ENCODE measurements at regions not wholly inside any gene's neighbourhood (a gene's known extent, or its start where the extent isn't known, plus 50 kb on each side); places are given as distances from the start of the nearest gene placed in this dataset.

DNA sequence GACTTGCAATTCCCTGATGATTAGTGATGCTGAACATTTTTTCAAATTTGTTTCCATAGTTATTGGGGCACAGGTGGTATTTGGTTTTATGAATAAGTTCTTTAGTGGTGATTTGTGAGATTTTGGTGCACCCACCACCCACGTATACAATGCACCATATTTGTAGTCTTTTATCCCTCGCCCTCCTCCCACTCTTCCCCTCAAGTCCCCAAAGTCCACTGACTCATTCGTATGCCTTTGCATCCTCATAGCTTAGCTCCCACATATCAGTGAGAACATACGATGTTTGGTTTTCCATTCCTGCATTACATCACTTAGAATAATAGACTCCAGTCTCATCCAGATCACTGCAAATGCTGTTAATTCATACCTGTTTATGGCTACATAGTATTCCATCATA is 167.3 kb downstream of the MYLK4 start:
- no peak for ATAC-seq
- BruUV-seq (replicated peaks) = no TSS peak
- no peak for DNase-seq (ENCODE audit: low read depth, low spot score)
- no peaks in the 10 kb centered on the region for H3K79me2 ChIP-seq (ENCODE audit: insufficient read depth, low read length)
- ChIA-PET RAD21 (ENCODE audit: low non-redundant PET in 1 of 2, low total read pairs in 2 of 2, uncharacterized antibody in 2 of 2, unreplicated experiment in 2 of 2) (no interaction called here), POLR2A (no interaction called here), CTCF (no interaction called here)
- TF ChIP-seq POLR2A (IDR thresholded peaks at IDR 0.05; ENCODE audit: borderline replicate concordance, extremely low read depth, insufficient read depth, insufficient read length) (no peak), ZNF274 (IDR thresholded peaks at IDR 0.05; ENCODE audit: low read depth, low read length) (no peak), CBX3 (IDR thresholded peaks at IDR 0.05; ENCODE audit: low read depth) (no peak), RAD21 (IDR thresholded peaks at IDR 0.05; ENCODE audit: low read depth) (no peak), EZH2 (IDR thresholded peaks at IDR 0.05) (no peak), JUND (IDR thresholded peaks at IDR 0.05) (no peak)
- TF ChIP-seq, protein P1, sequence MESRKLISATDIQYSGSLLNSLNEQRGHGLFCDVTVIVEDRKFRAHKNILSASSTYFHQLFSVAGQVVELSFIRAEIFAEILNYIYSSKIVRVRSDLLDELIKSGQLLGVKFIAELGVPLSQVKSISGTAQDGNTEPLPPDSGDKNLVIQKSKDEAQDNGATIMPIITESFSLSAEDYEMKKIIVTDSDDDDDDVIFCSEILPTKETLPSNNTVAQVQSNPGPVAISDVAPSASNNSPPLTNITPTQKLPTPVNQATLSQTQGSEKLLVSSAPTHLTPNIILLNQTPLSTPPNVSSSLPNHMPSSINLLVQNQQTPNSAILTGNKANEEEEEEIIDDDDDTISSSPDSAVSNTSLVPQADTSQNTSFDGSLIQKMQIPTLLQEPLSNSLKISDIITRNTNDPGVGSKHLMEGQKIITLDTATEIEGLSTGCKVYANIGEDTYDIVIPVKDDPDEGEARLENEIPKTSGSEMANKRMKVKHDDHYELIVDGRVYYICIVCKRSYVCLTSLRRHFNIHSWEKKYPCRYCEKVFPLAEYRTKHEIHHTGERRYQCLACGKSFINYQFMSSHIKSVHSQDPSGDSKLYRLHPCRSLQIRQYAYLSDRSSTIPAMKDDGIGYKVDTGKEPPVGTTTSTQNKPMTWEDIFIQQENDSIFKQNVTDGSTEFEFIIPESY (IDR thresholded peaks at IDR 0.05; ENCODE audit: extremely low read depth, insufficient replicate concordance, low read length) = no peak
- H3K4me1 ChIP-seq (ENCODE audit: control insufficient read depth in 1 of 2, insufficient read depth in 2 of 2, low read length in 2 of 2) = peaks cover 0 to 12% of the 10 kb centered on the region in 2 experiments; a peak in 2 of 4 replicates
- no peaks in the 10 kb centered on the region for H4K20me1 ChIP-seq (ENCODE audit: insufficient read depth)
- no peak overlapping the region for H3K9ac ChIP-seq (ENCODE audit: low read length)
- H3K36me3 ChIP-seq (ENCODE audit: control insufficient read depth in 1 of 2, insufficient read depth in 2 of 2, low read length in 2 of 2) = no peaks in the 10 kb centered on the region
- no peaks in the 10 kb centered on the region for H3K9me2 ChIP-seq (ENCODE audit: insufficient read depth)
- no peaks in the 10 kb centered on the region for H3K9me3 ChIP-seq (ENCODE audit: control insufficient read depth in 1 of 2, insufficient read depth in 1 of 2, low read depth in 1 of 2, low read length in 2 of 2)
- intact Hi-C loops (cut with micrococcal nuclease) = no loop called here
- no peak overlapping the region for H3K4me2 ChIP-seq (ENCODE audit: low read length)
- no peak overlapping the region for H3K4me3 ChIP-seq (replicated peaks in 1 of 2; ENCODE audit: low read depth in 1 of 2, low read length in 2 of 2)
- no peak overlapping the region for H2AFZ ChIP-seq (ENCODE audit: low read depth, low read length, poor library complexity, severe bottlenecking)
- H3K27me3 ChIP-seq (ENCODE audit: insufficient read depth, low read length) = no peaks in the 10 kb centered on the region
- H3K27ac ChIP-seq (ENCODE audit: low read depth, low read length) = no peak overlapping the region

DNA sequence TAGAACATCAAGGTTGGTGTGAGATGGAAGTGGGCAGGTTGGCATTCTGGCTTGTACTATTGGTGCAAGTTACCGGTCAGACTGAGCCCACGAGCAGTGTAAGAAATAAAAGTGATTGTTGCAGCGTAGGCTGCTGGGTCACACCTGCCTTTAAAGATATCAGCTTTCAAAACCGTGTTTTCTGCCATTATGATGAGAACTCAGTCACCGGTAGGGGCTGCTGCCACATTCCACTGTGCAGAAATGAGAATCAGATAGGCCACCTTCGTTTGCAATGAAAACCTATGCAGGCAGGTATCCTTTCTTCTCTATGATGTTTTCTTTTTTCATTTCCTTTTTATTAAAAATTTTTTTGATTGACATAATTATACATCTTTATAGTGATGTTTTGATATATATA is 168.5 kb downstream of the MYLK4 start:
- TF ChIP-seq POLR2AphosphoS5 (IDR thresholded peaks at IDR 0.05; ENCODE audit: low read depth, low read length) (no peak), FOSL1 (IDR thresholded peaks at IDR 0.05; ENCODE audit: low read depth) (no peak), CBX3 (IDR thresholded peaks at IDR 0.05; ENCODE audit: low read depth) (no peak), EZH2phosphoT487 (IDR thresholded peaks at IDR 0.05; ENCODE audit: borderline replicate concordance) (no peak)
- H3K4me2 ChIP-seq (ENCODE audit: low read length) = no peak overlapping the region
- intact Hi-C loops (cut with micrococcal nuclease) = no loop called here
- H3K9ac ChIP-seq (ENCODE audit: low read length) = no peak overlapping the region
- no peaks in the 10 kb centered on the region for H3K36me3 ChIP-seq (ENCODE audit: control insufficient read depth in 1 of 2, insufficient read depth in 2 of 2, low read length in 2 of 2)
- BruUV-seq (replicated peaks) = no TSS peak
- H3K4me3 ChIP-seq (replicated peaks in 1 of 2; ENCODE audit: low read depth in 1 of 2, low read length in 2 of 2) = no peak overlapping the region
- DNase-seq (ENCODE audit: low read depth, low spot score) (no peak), ATAC-seq (no peak)
- H3K9me2 ChIP-seq (ENCODE audit: insufficient read depth) = no peaks in the 10 kb centered on the region
- no peak overlapping the region for H3K27ac ChIP-seq (ENCODE audit: low read depth, low read length)
- peaks cover 0 to 15% of the 10 kb centered on the region in 2 experiments; a peak in 2 of 4 replicates for H3K4me1 ChIP-seq (ENCODE audit: control insufficient read depth in 1 of 2, insufficient read depth in 2 of 2, low read length in 2 of 2)
- ChIA-PET CTCF (no interaction called here), POLR2A (no interaction called here), RAD21 (ENCODE audit: low non-redundant PET in 1 of 2, low total read pairs in 2 of 2, uncharacterized antibody in 2 of 2, unreplicated experiment in 2 of 2) (no interaction called here)
- no peak overlapping the region for H2AFZ ChIP-seq (ENCODE audit: low read depth, low read length, poor library complexity, severe bottlenecking)
- H4K20me1 ChIP-seq (ENCODE audit: insufficient read depth) = no peaks in the 10 kb centered on the region
- H3K79me2 ChIP-seq (ENCODE audit: insufficient read depth, low read length) = no peaks in the 10 kb centered on the region
- H3K9me3 ChIP-seq (ENCODE audit: control insufficient read depth in 1 of 2, insufficient read depth in 1 of 2, low read depth in 1 of 2, low read length in 2 of 2) = no peaks in the 10 kb centered on the region
- no peaks in the 10 kb centered on the region for H3K27me3 ChIP-seq (ENCODE audit: insufficient read depth, low read length)

All from HCT116 (cell line).